HG03025 (cell line): ENCODE measurements at regions not wholly inside any gene's neighbourhood (a gene's known extent, or its start where the extent isn't known, plus 50 kb on each side); places are given as distances from the start of the nearest gene placed in this dataset.
A peak's percentile ranks its signal among the peaks of the same experiment; 100 is the strongest.

Experiments
- ATAC-seq: cut with Tn5 transposase; IDR thresholded peaks from one replicate; pipeline ENCODE4 v1.9.1; 2021; ENCODE audit warnings: mild to moderate bottlenecking, moderate library complexity; ENCODE audit not compliant: unreplicated experiment, low FRiP score

GRCh38 chr4:63663870-63664269, 745.4 kb downstream of the TECRL start:
- ATAC-seq: peak; percentile 89

- no peak for ATAC-seq
Observed at GRCh38 chr4:63644396-63644795, 764.9 kb downstream of the TECRL start.

GRCh38 chr4:63637270-63637669, 772.0 kb downstream of the TECRL start:
- ATAC-seq: no peak

GRCh38 chr4:63632858-63633257, 776.4 kb downstream of the TECRL start:
- ATAC-seq: no peak

GRCh38 chr4:63620271-63620670, 789.0 kb downstream of the TECRL start:
- ATAC-seq: no peak

GRCh38 chr4:63619771-63620170, 789.5 kb downstream of the TECRL start:
- no peak for ATAC-seq

GRCh38 chr4:63618883-63619718, 790.1 kb downstream of the TECRL start:
- ATAC-seq: no peak

- ATAC-seq: no peak
Observed at GRCh38 chr4:63607169-63607872, 801.9 kb downstream of the TECRL start.

GRCh38 chr4:63589796-63590195, 819.5 kb downstream of the TECRL start:
- ATAC-seq: no peak

GRCh38 chr4:63583561-63583960, 825.7 kb downstream of the TECRL start:
- no peak for ATAC-seq

- no peak for ATAC-seq
Observed at GRCh38 chr4:63583007-63583406, 826.2 kb downstream of the TECRL start.

GRCh38 chr4:63580796-63581475, 828.3 kb downstream of the TECRL start:
- no peak for ATAC-seq

GRCh38 chr4:63578383-63578782, 830.9 kb downstream of the TECRL start:
- ATAC-seq: no peak

- no peak for ATAC-seq
Observed at GRCh38 chr4:63566658-63567057, 842.6 kb downstream of the TECRL start.

GRCh38 chr4:63563288-63564014, 845.8 kb downstream of the TECRL start:
- ATAC-seq: no peak

- ATAC-seq: no peak
Observed at GRCh38 chr4:63558709-63559108, 850.5 kb downstream of the TECRL start.

GRCh38 chr4:63556332-63556731, 852.9 kb downstream of the TECRL start:
- ATAC-seq: no peak

- ATAC-seq: no peak
Observed at GRCh38 chr4:63553123-63553522, 856.1 kb downstream of the TECRL start.

GRCh38 chr4:63541828-63542227, 867.4 kb downstream of the TECRL start:
- ATAC-seq: no peak

GRCh38 chr4:63529581-63530337, 879.5 kb downstream of the TECRL start:
- ATAC-seq: no peak
